ENCODE measurements at regions not wholly inside any gene's neighbourhood (a gene's known extent, or its start where the extent isn't known, plus 50 kb on each side); places are given as distances from the start of the nearest gene placed in this dataset.

- Histone ChIP-seq H3F3A (ENCODE audit: insufficient read depth) (no peaks in the 10 kb centered on the region), H4K20me1 (ENCODE audit: low read depth, low read length) (no peaks in the 10 kb centered on the region), H3K9me2 (replicated peaks; ENCODE audit: insufficient read depth, low read length) (no peaks in the 10 kb centered on the region), H3K4me3 (ENCODE audit: insufficient read depth, low read length, poor library complexity, severe bottlenecking) (no peak overlapping the region), H3K36me3 (ENCODE audit: low read length) (no peaks in the 10 kb centered on the region), H3K9me3 (ENCODE audit: insufficient read depth, low read length) (no peaks in the 10 kb centered on the region; the same call in 1 of the 2 replicates), H3K27ac (ENCODE audit: low read depth, low read length) (no peak overlapping the region), H3K4me2 (ENCODE audit: low read depth, low read length, poor library complexity, severe bottlenecking) (no peak overlapping the region), H2AFZ (ENCODE audit: low read depth, low read length, severe bottlenecking) (no peak overlapping the region), H3K79me2 (ENCODE audit: insufficient read depth, low read length) (no peaks in the 10 kb centered on the region), H3K9ac (ENCODE audit: low read length) (no peak overlapping the region), H3K27me3 (ENCODE audit: low read length) (no peaks in the 10 kb centered on the region)
- TF ChIP-seq EZH2phosphoT487 (conservative IDR thresholded peaks at IDR 0.05; ENCODE audit: low read length): no peak
- TF ChIP-seq CTCF (IDR thresholded peaks at IDR 0.05; ENCODE audit: insufficient read depth, low read length, poor library complexity, severe bottlenecking): no peak
These were observed 1611.1 kb downstream of the SLITRK5 start for GRCh38 chr13:89282241-89282640.

GRCh38 chr13:89287381-89287780 is 1616.2 kb downstream of the SLITRK5 start:
- no peak overlapping the region for H2AFZ ChIP-seq (ENCODE audit: low read depth, low read length, severe bottlenecking)
- H3K4me2 ChIP-seq (ENCODE audit: low read depth, low read length, poor library complexity, severe bottlenecking): no peak overlapping the region
- H3F3A ChIP-seq (ENCODE audit: insufficient read depth): no peaks in the 10 kb centered on the region
- H3K9ac ChIP-seq (ENCODE audit: low read length): no peak overlapping the region
- no peaks in the 10 kb centered on the region for H3K27me3 ChIP-seq (ENCODE audit: low read length)
- no peaks in the 10 kb centered on the region for H3K9me2 ChIP-seq (replicated peaks; ENCODE audit: insufficient read depth, low read length)
- no peak overlapping the region for H3K27ac ChIP-seq (ENCODE audit: low read depth, low read length)
- H3K4me3 ChIP-seq (ENCODE audit: insufficient read depth, low read length, poor library complexity, severe bottlenecking): no peak overlapping the region
- H3K9me3 ChIP-seq (ENCODE audit: insufficient read depth, low read length): no peaks in the 10 kb centered on the region; the same call in 1 of the 2 replicates
- H3K36me3 ChIP-seq (ENCODE audit: low read length): no peaks in the 10 kb centered on the region
- H3K79me2 ChIP-seq (ENCODE audit: insufficient read depth, low read length): no peaks in the 10 kb centered on the region
- TF ChIP-seq EZH2phosphoT487 (conservative IDR thresholded peaks at IDR 0.05; ENCODE audit: low read length) (no peak), CTCF (IDR thresholded peaks at IDR 0.05; ENCODE audit: insufficient read depth, low read length, poor library complexity, severe bottlenecking) (no peak)
- no peaks in the 10 kb centered on the region for H4K20me1 ChIP-seq (ENCODE audit: low read depth, low read length)

GRCh38 chr13:89294115-89294867 is 1623.1 kb downstream of the SLITRK5 start:
- Histone ChIP-seq H3K27ac (ENCODE audit: low read depth, low read length) (no peak overlapping the region), H3K9me2 (replicated peaks; ENCODE audit: insufficient read depth, low read length) (no peaks in the 10 kb centered on the region), H3K9me3 (ENCODE audit: insufficient read depth, low read length) (0 out of 2 replicates have a peak, but pooled peaks cover 5% of the 10 kb centered on the region), H3K9ac (ENCODE audit: low read length) (no peak overlapping the region), H2AFZ (ENCODE audit: low read depth, low read length, severe bottlenecking) (no peak overlapping the region), H3F3A (ENCODE audit: insufficient read depth) (no peaks in the 10 kb centered on the region), H3K4me3 (ENCODE audit: insufficient read depth, low read length, poor library complexity, severe bottlenecking) (no peak overlapping the region), H3K79me2 (ENCODE audit: insufficient read depth, low read length) (no peaks in the 10 kb centered on the region), H3K27me3 (ENCODE audit: low read length) (no peaks in the 10 kb centered on the region), H3K4me2 (ENCODE audit: low read depth, low read length, poor library complexity, severe bottlenecking) (no peak overlapping the region), H4K20me1 (ENCODE audit: low read depth, low read length) (no peaks in the 10 kb centered on the region), H3K36me3 (ENCODE audit: low read length) (no peaks in the 10 kb centered on the region)
- TF ChIP-seq EZH2phosphoT487 (conservative IDR thresholded peaks at IDR 0.05; ENCODE audit: low read length) (no peak), CTCF (IDR thresholded peaks at IDR 0.05; ENCODE audit: insufficient read depth, low read length, poor library complexity, severe bottlenecking) (no peak)
